CD4-positive, alpha-beta memory T cell (primary cell): ENCODE measurements at regions not wholly inside any gene's neighbourhood (a gene's known extent, or its start where the extent isn't known, plus 50 kb on each side); places are given as distances from the start of the nearest gene placed in this dataset.
"Not testable (repeated sequence)": the region's sequence is repeated elsewhere in the genome, so short reads cannot be mapped to it uniquely, and the experiment has no call there.

ENCODE experiments used
- CTCF ChIA-PET: fragments of 350-600 bp; sonication (Branson Sonifier 250); formaldehyde crosslinking; loops from one replicate; lab custom pipeline; 2021; ENCODE audit warnings: inconsistent platforms; ENCODE audit not compliant: partially characterized antibody; lab: Charles Lee
- POLR2A ChIA-PET: fragments of 350-600 bp; sonication (Branson Sonifier 250); formaldehyde crosslinking; loops from one replicate; lab custom pipeline; 2021; ENCODE audit not compliant: partially characterized antibody; lab: Charles Lee
- DNase-seq, 5 donors: peaks; one replicate each; pipeline versions ENCODE4 v3.0.0 to v3.0.0-alpha.2; 2020 to 2022; ENCODE audit warnings: mixed read lengths in 1 of 5
- H3K27ac ChIP-seq: one replicate; pipeline ENCODE4 v1.7.0; 2013; ENCODE audit warnings: low read depth, low read length
- H3K27me3 ChIP-seq: 2 replicates; pipeline ENCODE4 v1.7.0; 2013; ENCODE audit warnings: mild to moderate bottlenecking, low read length, moderate library complexity; ENCODE audit not compliant: insufficient read depth
- H3K36me3 ChIP-seq: 2 replicates; pipeline ENCODE4 v1.7.0; 2013; ENCODE audit warnings: mild to moderate bottlenecking, low read length, moderate library complexity; ENCODE audit not compliant: insufficient read depth
- H3K4me1 ChIP-seq: 2 replicates; pipeline ENCODE4 v1.7.0; 2013; ENCODE audit warnings: mild to moderate bottlenecking, low read length, moderate library complexity; ENCODE audit not compliant: insufficient read depth
- H3K4me3 ChIP-seq, 2 donors: one replicate each; pipeline ENCODE4 v1.7.0; 2013; ENCODE audit warnings: low read length in 2 of 2, mild to moderate bottlenecking in 1 of 2
- H3K9me3 ChIP-seq, 2 donors: one replicate each; pipeline ENCODE4 v1.7.0; 2013; ENCODE audit warnings: low read length in 2 of 2, control low read depth in 1 of 2; ENCODE audit not compliant: control insufficient read depth in 1 of 2
- H3K27ac Mint-ChIP-seq, 7 donors: one replicate each; pipeline ENCODE4 v1.8.0; 2020 to 2021; ENCODE audit warnings: mixed read lengths in 7 of 7, mild to moderate bottlenecking in 6 of 7, inconsistent platforms in 3 of 7, moderate library complexity in 3 of 7
- H3K27me3 Mint-ChIP-seq, 2 donors: one replicate each; pipeline ENCODE4 v1.8.0; 2020 to 2021; ENCODE audit warnings: mixed read lengths in 2 of 2
- H3K36me3 Mint-ChIP-seq, 2 donors: one replicate each; pipeline ENCODE4 v1.8.0; 2020 to 2021; ENCODE audit warnings: mixed read lengths in 2 of 2, inconsistent platforms in 1 of 2, mild to moderate bottlenecking in 1 of 2
- H3K4me1 Mint-ChIP-seq, 4 donors: one replicate each; pipeline ENCODE4 v1.8.0; 2020 to 2021; ENCODE audit warnings: mixed read lengths in 4 of 4, mild to moderate bottlenecking in 1 of 4
- H3K4me3 Mint-ChIP-seq, 8 donors: one replicate each; pipeline ENCODE4 v1.8.0; 2020 to 2021; ENCODE audit warnings: mixed read lengths in 8 of 8, mild to moderate bottlenecking in 7 of 8, moderate library complexity in 6 of 8, inconsistent platforms in 3 of 8
- H3K9me3 Mint-ChIP-seq, 8 donors: one replicate each; pipeline ENCODE4 v1.8.0; 2020 to 2021; ENCODE audit warnings: mixed read lengths in 8 of 8, mild to moderate bottlenecking in 5 of 8, inconsistent platforms in 3 of 8, moderate library complexity in 1 of 8
- intact Hi-C: fragments of 100-400 bp; cut with micrococcal nuclease; formaldehyde crosslinking; loops from one replicate; pipeline ENCODE4 v1.15.1; 2023

- DNase-seq, CTCF ChIA-PET, H3K36me3 ChIP-seq, H3K4me1 Mint-ChIP-seq, POLR2A ChIA-PET, H3K4me1 ChIP-seq, H3K9me3 ChIP-seq, H3K27me3 ChIP-seq, H3K27me3 Mint-ChIP-seq, H3K4me3 Mint-ChIP-seq, H3K27ac ChIP-seq, H3K9me3 Mint-ChIP-seq, H3K4me3 ChIP-seq, intact Hi-C loops, H3K27ac Mint-ChIP-seq, H3K36me3 Mint-ChIP-seq: not testable (repeated sequence)
Measured at GRCh38 chrX:96561129-96561528, 123.5 kb upstream of the DIAPH2 start.

- intact Hi-C loops: no loop called here
- Mint-ChIP-seq H3K4me1 (no peaks in the 10 kb centered on the region), H3K9me3 (no peaks in the 10 kb centered on the region), H3K36me3 (no peaks in the 10 kb centered on the region), H3K4me3 (no peak overlapping the region), H3K27me3 (no peaks in the 10 kb centered on the region), H3K27ac (no peak overlapping the region)
- DNase-seq: no peak
- Histone ChIP-seq H3K27ac (no peak overlapping the region), H3K27me3 (no peaks in the 10 kb centered on the region), H3K36me3 (no peaks in the 10 kb centered on the region), H3K9me3 (no peaks in the 10 kb centered on the region), H3K4me1 (no peaks in the 10 kb centered on the region), H3K4me3 (no peak overlapping the region)
- POLR2A ChIA-PET: no interaction called here
- CTCF ChIA-PET: no interaction called here
Measured at GRCh38 chrX:96563646-96564045, 121.0 kb upstream of the DIAPH2 start.

GRCh38 chrX:96564595-96564994, 120.0 kb upstream of the DIAPH2 start:
- no peaks in the 10 kb centered on the region for H3K9me3 Mint-ChIP-seq
- ChIA-PET CTCF (no interaction called here), POLR2A (no interaction called here)
- no peaks in the 10 kb centered on the region for H3K27me3 Mint-ChIP-seq
- no peaks in the 10 kb centered on the region for H3K36me3 Mint-ChIP-seq
- no peak overlapping the region for H3K4me3 Mint-ChIP-seq
- H3K9me3 ChIP-seq: no peaks in the 10 kb centered on the region
- H3K4me1 ChIP-seq: no peaks in the 10 kb centered on the region
- H3K27me3 ChIP-seq: no peaks in the 10 kb centered on the region
- H3K4me3 ChIP-seq: no peak overlapping the region
- H3K27ac Mint-ChIP-seq: no peak overlapping the region
- intact Hi-C loops: no loop called here
- no peaks in the 10 kb centered on the region for H3K36me3 ChIP-seq
- H3K27ac ChIP-seq: no peak overlapping the region
- no peaks in the 10 kb centered on the region for H3K4me1 Mint-ChIP-seq
- DNase-seq: peak in 1 of 5 donors; percentile 5

- Mint-ChIP-seq H3K4me1 (no peaks in the 10 kb centered on the region), H3K27ac (no peak overlapping the region), H3K27me3 (no peaks in the 10 kb centered on the region), H3K9me3 (peaks cover 0 to 1% (median 0%) of the 10 kb centered on the region in 8 donors), H3K4me3 (no peak overlapping the region), H3K36me3 (no peaks in the 10 kb centered on the region)
- no peak overlapping the region for H3K27ac ChIP-seq
- CTCF ChIA-PET: no interaction called here
- H3K4me1 ChIP-seq: no peaks in the 10 kb centered on the region
- H3K36me3 ChIP-seq: no peaks in the 10 kb centered on the region
- intact Hi-C loops: no loop called here
- DNase-seq: no peak
- POLR2A ChIA-PET: no interaction called here
- no peak overlapping the region for H3K4me3 ChIP-seq
- H3K9me3 ChIP-seq: no peaks in the 10 kb centered on the region
- H3K27me3 ChIP-seq: no peaks in the 10 kb centered on the region
Measured at GRCh38 chrX:96566878-96567277, 117.8 kb upstream of the DIAPH2 start.

- intact Hi-C loops: no loop called here
Measured at GRCh38 chrX:96568071-96568470, 116.6 kb upstream of the DIAPH2 start.

GRCh38 chrX:96569034-96569433, 115.6 kb upstream of the DIAPH2 start:
- POLR2A ChIA-PET: no interaction called here
- CTCF ChIA-PET: no interaction called here

More at GRCh38 chrX:96568071-96568470, 116.6 kb upstream of the DIAPH2 start:
- no peak for DNase-seq
- ChIA-PET POLR2A (no interaction called here), CTCF (no interaction called here)
- Mint-ChIP-seq H3K4me3 (no peak overlapping the region), H3K27ac (no peak overlapping the region), H3K4me1 (no peaks in the 10 kb centered on the region), H3K36me3 (no peaks in the 10 kb centered on the region), H3K9me3 (peaks cover 0 to 1% (median 0%) of the 10 kb centered on the region in 8 donors), H3K27me3 (no peaks in the 10 kb centered on the region)
- Histone ChIP-seq H3K4me3 (no peak overlapping the region), H3K36me3 (no peaks in the 10 kb centered on the region), H3K27ac (no peak overlapping the region), H3K4me1 (no peaks in the 10 kb centered on the region), H3K27me3 (no peaks in the 10 kb centered on the region), H3K9me3 (no peaks in the 10 kb centered on the region)

GRCh38 chrX:96575011-96575410, 109.6 kb upstream of the DIAPH2 start:
- Mint-ChIP-seq H3K9me3 (peaks cover 0 to 1% (median 0%) of the 10 kb centered on the region in 8 donors), H3K36me3 (no peaks in the 10 kb centered on the region), H3K27me3 (no peaks in the 10 kb centered on the region), H3K27ac (no peak overlapping the region), H3K4me3 (no peak overlapping the region), H3K4me1 (no peaks in the 10 kb centered on the region)
- DNase-seq: no peak
- Histone ChIP-seq H3K27me3 (no peaks in the 10 kb centered on the region), H3K4me1 (no peaks in the 10 kb centered on the region), H3K27ac (no peak overlapping the region), H3K4me3 (no peak overlapping the region), H3K36me3 (no peaks in the 10 kb centered on the region), H3K9me3 (no peaks in the 10 kb centered on the region)
- intact Hi-C loops: no loop called here
- ChIA-PET POLR2A (no interaction called here), CTCF (no interaction called here)

More at GRCh38 chrX:96569034-96569433, 115.6 kb upstream of the DIAPH2 start:
- no peaks in the 10 kb centered on the region for H3K27me3 ChIP-seq
- H3K4me3 ChIP-seq: no peak overlapping the region
- Mint-ChIP-seq H3K4me1 (no peaks in the 10 kb centered on the region), H3K27ac (no peak overlapping the region), H3K27me3 (no peaks in the 10 kb centered on the region), H3K9me3 (peaks cover 0 to 1% (median 0%) of the 10 kb centered on the region in 8 donors), H3K36me3 (no peaks in the 10 kb centered on the region), H3K4me3 (no peak overlapping the region)
- H3K9me3 ChIP-seq: no peaks in the 10 kb centered on the region
- intact Hi-C loops: no loop called here
- no peak for DNase-seq
- no peaks in the 10 kb centered on the region for H3K4me1 ChIP-seq
- no peaks in the 10 kb centered on the region for H3K36me3 ChIP-seq
- no peak overlapping the region for H3K27ac ChIP-seq

GRCh38 chrX:96576368-96576767, 108.3 kb upstream of the DIAPH2 start:
- Mint-ChIP-seq H3K36me3 (no peaks in the 10 kb centered on the region), H3K27ac (no peak overlapping the region), H3K27me3 (no peaks in the 10 kb centered on the region), H3K9me3 (no peaks in the 10 kb centered on the region), H3K4me3 (no peak overlapping the region), H3K4me1 (no peaks in the 10 kb centered on the region)
- no peak overlapping the region for H3K27ac ChIP-seq
- intact Hi-C loops: no loop called here
- H3K4me3 ChIP-seq: no peak overlapping the region
- no peaks in the 10 kb centered on the region for H3K36me3 ChIP-seq
- no peaks in the 10 kb centered on the region for H3K4me1 ChIP-seq
- no peaks in the 10 kb centered on the region for H3K9me3 ChIP-seq
- H3K27me3 ChIP-seq: no peaks in the 10 kb centered on the region
- CTCF ChIA-PET: no interaction called here
- no peak for DNase-seq
- POLR2A ChIA-PET: no interaction called here
